Transverse colon (tissue), 4 donors: ENCODE measurements at regions not wholly inside any gene's neighbourhood (a gene's known extent, or its start where the extent isn't known, plus 50 kb on each side); places are given as distances from the start of the nearest gene placed in this dataset.

ENCODE experiments used
- DNase-seq: peaks from one replicate; pipeline ENCODE4 v3.0.0-alpha.2; 2019
- H3K27ac ChIP-seq, 4 donors: fragments of 200-600 bp; sonication (generic); 2 replicates each; pipeline ENCODE4 v1.5.1; 2016 to 2018; ENCODE audit warnings: inconsistent platforms in 4 of 4
- H3K27me3 ChIP-seq: fragments of 200-600 bp; sonication (generic); 2 replicates; pipeline ENCODE4 v1.5.1; 2017; ENCODE audit warnings: inconsistent platforms
- H3K36me3 ChIP-seq, 4 donors: fragments of 200-600 bp; sonication (generic); 2 replicates each; pipeline ENCODE4 v1.5.1; 2017 to 2019; ENCODE audit warnings: inconsistent platforms in 4 of 4
- H3K4me1 ChIP-seq, 4 donors: fragments of 200-600 bp; sonication (generic); 2 replicates each; pipeline ENCODE4 v1.5.1; 2017 to 2020; ENCODE audit warnings: inconsistent platforms in 4 of 4
- H3K4me3 ChIP-seq, 4 donors: fragments of 200-600 bp; sonication (generic); 1 replicate in 1 of 4; 2 replicates in 3 of 4; pipeline versions ENCODE4 v1.5.1 to v1.6.1; 2017 to 2019; ENCODE audit warnings: inconsistent platforms in 4 of 4
- H3K9me3 ChIP-seq, 2 donors: fragments of 200-600 bp; sonication (generic); 2 replicates each; pipeline ENCODE4 v1.5.1; 2017 to 2019; ENCODE audit warnings: inconsistent platforms in 2 of 2
- EP300 ChIP-seq: sonication (generic); formaldehyde crosslinking; IDR thresholded peaks from one replicate; pipeline ENCODE4 v1.6.1; 2017; ENCODE audit warnings: antibody characterized with exemption, low read depth
- POLR2A ChIP-seq: fragments of 450-650 bp; IDR thresholded peaks from one replicate; pipeline ENCODE4 v1.6.1; 2016; ENCODE audit warnings: antibody characterized with exemption, mild to moderate bottlenecking, moderate library complexity
- POLR2AphosphoS5 ChIP-seq, 3 donors: sonication (generic); formaldehyde crosslinking; IDR thresholded peaks; one replicate each; pipeline ENCODE4 v1.6.1; 2016; ENCODE audit warnings: antibody characterized with exemption in 3 of 3
- WGBS, 2 donors: methylation state at CpG; one replicate each; pipeline ENCODE4 v1.1.5; 2018; ENCODE audit warnings: low coverage in 1 of 2; 5-methylcytosine and 5-hydroxymethylcytosine counted together
- in situ Hi-C, 4 donors: fragments of 200-750 bp; cut with MboI; loops; one replicate each; pipeline versions ENCODE4 v1.15.0 to v1.15.1; 2017; ENCODE audit warnings: low sequenced_read_pairs in 3 of 4, low pct_ligation_motif_present in 1 of 4, low pct_unique_long_range_greater_than_20kb in 1 of 4
- intact Hi-C: fragments of 100-400 bp; cut with DNase I; formaldehyde crosslinking; loops from one replicate; pipeline ENCODE4 v1.15.1; 2023; ENCODE audit warnings: low total_unique reads
- TF ChIP-seq, protein P1 (sequence below), 5 experiments: fragments of 200-600 bp in 3 of 5; fragments of 450-650 bp in 2 of 5; sonication (generic) in 3 of 5; IDR thresholded peaks; 1 replicate in 2 of 5; 2 replicates in 3 of 5; pipeline ENCODE4 v1.5.1; 2016 to 2017; ENCODE audit warnings: antibody characterized with exemption in 5 of 5, inconsistent platforms in 3 of 5, mild to moderate bottlenecking in 2 of 5, moderate library complexity in 1 of 5

- Histone ChIP-seq H3K27me3 (no peaks in the 10 kb centered on the region), H3K4me1 (no peaks in the 10 kb centered on the region), H3K9me3 (no peaks in the 10 kb centered on the region), H3K4me3 (no peak overlapping the region), H3K36me3 (no peaks in the 10 kb centered on the region), H3K27ac (no peak overlapping the region)
- TF ChIP-seq POLR2AphosphoS5 (IDR thresholded peaks at IDR 0.05) (no peak), POLR2A (no peak), EP300 (no peak)
- TF ChIP-seq, protein P1, sequence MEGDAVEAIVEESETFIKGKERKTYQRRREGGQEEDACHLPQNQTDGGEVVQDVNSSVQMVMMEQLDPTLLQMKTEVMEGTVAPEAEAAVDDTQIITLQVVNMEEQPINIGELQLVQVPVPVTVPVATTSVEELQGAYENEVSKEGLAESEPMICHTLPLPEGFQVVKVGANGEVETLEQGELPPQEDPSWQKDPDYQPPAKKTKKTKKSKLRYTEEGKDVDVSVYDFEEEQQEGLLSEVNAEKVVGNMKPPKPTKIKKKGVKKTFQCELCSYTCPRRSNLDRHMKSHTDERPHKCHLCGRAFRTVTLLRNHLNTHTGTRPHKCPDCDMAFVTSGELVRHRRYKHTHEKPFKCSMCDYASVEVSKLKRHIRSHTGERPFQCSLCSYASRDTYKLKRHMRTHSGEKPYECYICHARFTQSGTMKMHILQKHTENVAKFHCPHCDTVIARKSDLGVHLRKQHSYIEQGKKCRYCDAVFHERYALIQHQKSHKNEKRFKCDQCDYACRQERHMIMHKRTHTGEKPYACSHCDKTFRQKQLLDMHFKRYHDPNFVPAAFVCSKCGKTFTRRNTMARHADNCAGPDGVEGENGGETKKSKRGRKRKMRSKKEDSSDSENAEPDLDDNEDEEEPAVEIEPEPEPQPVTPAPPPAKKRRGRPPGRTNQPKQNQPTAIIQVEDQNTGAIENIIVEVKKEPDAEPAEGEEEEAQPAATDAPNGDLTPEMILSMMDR (IDR thresholded peaks at IDR 0.05) = no peak
- DNase-seq = no peak
- 55 to 81% methylated on average over 3 of the region's 3 CpGs for WGBS, 2 donors
- in situ Hi-C loops (no loop called here), intact Hi-C loops (no loop called here)
These were observed 120.6 kb upstream of the MID1 start for GRCh38 chrX:10741003-10741402.

DNA sequence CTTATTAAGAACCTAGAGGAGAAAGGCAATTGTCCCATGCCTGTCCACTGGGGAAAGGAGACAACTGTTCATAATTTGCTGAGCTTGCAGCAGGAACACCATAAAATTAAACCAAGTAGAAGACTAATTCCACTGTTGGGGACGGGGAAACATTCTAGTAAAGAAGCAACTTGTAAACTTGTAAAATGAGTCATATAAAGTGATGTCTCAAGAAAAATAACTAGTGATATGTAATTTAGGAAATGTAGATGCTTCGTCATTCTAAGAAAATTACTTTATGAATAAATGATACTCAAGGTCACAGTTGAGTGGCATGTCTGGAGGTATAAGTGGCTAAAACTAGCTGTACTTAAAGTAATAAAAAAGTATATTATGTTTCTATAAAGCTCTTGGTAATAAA is 121.2 kb upstream of the MID1 start:
- Histone ChIP-seq H3K36me3 (no peaks in the 10 kb centered on the region), H3K27me3 (no peaks in the 10 kb centered on the region), H3K4me1 (no peaks in the 10 kb centered on the region), H3K9me3 (no peaks in the 10 kb centered on the region), H3K27ac (no peak overlapping the region), H3K4me3 (no peak overlapping the region)
- no peak for DNase-seq
- TF ChIP-seq EP300 = no peak
- in situ Hi-C loops = no loop called here
- intact Hi-C loops = no loop called here
- 40 to 49% methylated on average over 1 to 2 of the region's 2 CpGs for WGBS, 2 donors

GRCh38 chrX:10743476-10743875 is 123.1 kb upstream of the MID1 start:
- no peak for TF ChIP-seq POLR2AphosphoS5 (IDR thresholded peaks at IDR 0.05)
- no peak for TF ChIP-seq EP300
- TF ChIP-seq POLR2A = no peak
- TF ChIP-seq, protein P1 (IDR thresholded peaks at IDR 0.05) = no peak
- no peaks in the 10 kb centered on the region for H3K9me3 ChIP-seq
- intact Hi-C loops (no loop called here), in situ Hi-C loops (no loop called here)
- WGBS, 2 donors = 87% methylated on average over 2 of the region's 2 CpGs; no CpG with 5 or more reads in 1 of the 2 donors
- H3K36me3 ChIP-seq = no peaks in the 10 kb centered on the region
- no peaks in the 10 kb centered on the region for H3K4me1 ChIP-seq
- no peak overlapping the region for H3K27ac ChIP-seq
- no peak for DNase-seq
- no peaks in the 10 kb centered on the region for H3K27me3 ChIP-seq
- H3K4me3 ChIP-seq = no peak overlapping the region

GRCh38 chrX:10744007-10744406 is 123.6 kb upstream of the MID1 start:
- TF ChIP-seq, protein P1 (IDR thresholded peaks at IDR 0.05) = no peak
- TF ChIP-seq EP300 (no peak), POLR2A (no peak), POLR2AphosphoS5 (IDR thresholded peaks at IDR 0.05) (no peak)
- H3K9me3 ChIP-seq = no peaks in the 10 kb centered on the region
- DNase-seq = no peak
- H3K4me1 ChIP-seq = no peaks in the 10 kb centered on the region
- H3K36me3 ChIP-seq = no peaks in the 10 kb centered on the region
- intact Hi-C loops = no loop called here
- no peak overlapping the region for H3K4me3 ChIP-seq
- H3K27me3 ChIP-seq = no peaks in the 10 kb centered on the region
- H3K27ac ChIP-seq = no peak overlapping the region
- 61% methylated on average over 2 of the region's 2 CpGs; no CpG with 5 or more reads in 1 of the 2 donors for WGBS, 2 donors
- in situ Hi-C loops = no loop called here

DNA sequence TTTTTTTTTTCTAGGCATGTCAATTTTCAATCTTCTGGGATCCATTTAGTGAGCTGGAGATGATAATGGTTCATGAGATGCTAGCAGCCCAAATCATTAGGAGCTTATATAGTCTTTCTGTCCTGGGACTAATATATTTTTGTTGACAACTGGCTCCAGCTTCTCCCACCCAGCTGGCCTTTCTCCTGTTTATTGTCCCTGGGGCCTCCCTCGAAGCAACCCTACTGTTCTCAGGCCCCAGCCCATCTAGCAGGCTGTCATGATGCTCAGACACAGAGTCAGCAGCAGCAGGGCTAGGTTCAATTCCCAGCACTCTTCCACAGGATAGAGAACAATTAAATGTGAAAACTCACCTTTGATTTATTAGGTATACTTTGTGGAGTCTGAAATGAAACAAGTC is 127.6 kb upstream of the MID1 start:
- H3K4me1 ChIP-seq = no peaks in the 10 kb centered on the region
- TF ChIP-seq POLR2A (no peak), POLR2AphosphoS5 (IDR thresholded peaks at IDR 0.05) (no peak), EP300 (no peak)
- TF ChIP-seq, protein P1 (IDR thresholded peaks at IDR 0.05) = no peak
- intact Hi-C loops = no loop called here
- no peak for DNase-seq
- no peaks in the 10 kb centered on the region for H3K36me3 ChIP-seq
- H3K4me3 ChIP-seq = no peak overlapping the region
- in situ Hi-C loops = no loop called here
- no peaks in the 10 kb centered on the region for H3K27me3 ChIP-seq
- H3K27ac ChIP-seq = no peak overlapping the region
- no peaks in the 10 kb centered on the region for H3K9me3 ChIP-seq
- WGBS, 2 donors = 59% methylated on average over 1 of the region's 1 CpG; no CpG with 5 or more reads in 1 of the 2 donors
